ENCODE measurements at regions not wholly inside any gene's neighbourhood (a gene's known extent, or its start where the extent isn't known, plus 50 kb on each side); places are given as distances from the start of the nearest gene placed in this dataset.

DNA sequence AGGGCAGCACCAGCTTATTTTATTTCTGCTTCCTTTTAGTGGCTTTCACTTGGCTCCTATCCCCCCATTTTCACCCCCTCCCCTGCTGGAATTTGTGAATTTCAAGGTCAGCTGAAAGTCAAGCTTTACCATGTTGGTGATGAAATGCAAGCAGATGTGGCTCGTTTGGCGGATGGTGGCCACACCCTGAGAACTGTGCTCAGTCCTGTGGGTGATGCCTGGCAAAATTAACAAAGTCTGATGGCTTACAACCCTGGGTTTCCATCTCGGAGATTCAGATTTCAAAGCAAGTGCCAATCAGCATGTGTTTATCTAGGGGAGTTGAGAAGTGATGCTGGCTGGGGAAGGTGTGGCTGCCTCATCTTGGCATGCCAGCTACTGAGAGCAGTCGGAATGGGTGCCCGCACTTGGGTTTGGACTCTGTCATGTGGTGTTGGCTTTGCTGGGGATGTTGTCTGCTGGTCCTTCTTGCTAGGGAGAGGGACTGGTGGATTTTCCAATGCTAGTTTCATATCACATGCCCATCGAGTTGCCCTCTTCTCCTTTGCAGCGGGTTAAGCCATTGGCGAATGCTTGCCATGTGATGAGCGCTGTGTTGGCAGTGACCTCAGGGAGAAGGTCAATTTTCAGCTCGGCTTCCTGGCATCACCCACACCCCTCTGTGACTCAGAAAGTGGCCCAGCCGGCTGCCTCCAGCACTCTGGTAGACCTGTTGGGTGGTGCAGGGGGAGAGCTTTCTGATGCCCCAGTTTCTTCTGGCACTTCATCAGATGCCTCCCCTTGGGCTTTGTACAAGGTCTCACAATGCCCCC is 77.0 kb upstream of the PITX1 start:
- BruUV-seq (replicated peaks): no TSS peak
- ChIA-PET POLR2A (no interaction called here), CTCF (interaction anchor here (0.7 to 1.7 kb wide), 5 partner anchors 10 to 1658 kb away, joined by 3 to 4 read pairs (median 3); no protein-coding TSS in a partner anchor)
- no peaks in the 10 kb centered on the region for H3K36me3 ChIP-seq (ENCODE audit: control insufficient read depth in 2 of 2, extremely low read depth in 1 of 2, insufficient read depth in 2 of 2, low read length in 2 of 2)
- TF ChIP-seq, protein P1, sequence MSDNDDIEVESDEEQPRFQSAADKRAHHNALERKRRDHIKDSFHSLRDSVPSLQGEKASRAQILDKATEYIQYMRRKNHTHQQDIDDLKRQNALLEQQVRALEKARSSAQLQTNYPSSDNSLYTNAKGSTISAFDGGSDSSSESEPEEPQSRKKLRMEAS (IDR thresholded peaks at IDR 0.05; ENCODE audit: insufficient read depth, insufficient read length): no peak
- no peak for TF ChIP-seq EZH2 (IDR thresholded peaks at IDR 0.05; ENCODE audit: borderline replicate concordance, low read depth, low read length, severe bottlenecking)
- TF ChIP-seq FOS (IDR thresholded peaks at IDR 0.05; ENCODE audit: borderline replicate concordance, insufficient read depth, low read length): no peak
- TF ChIP-seq MYC (IDR thresholded peaks at IDR 0.05; ENCODE audit: low read depth, low read length): no peak
- TF ChIP-seq, protein P2, sequence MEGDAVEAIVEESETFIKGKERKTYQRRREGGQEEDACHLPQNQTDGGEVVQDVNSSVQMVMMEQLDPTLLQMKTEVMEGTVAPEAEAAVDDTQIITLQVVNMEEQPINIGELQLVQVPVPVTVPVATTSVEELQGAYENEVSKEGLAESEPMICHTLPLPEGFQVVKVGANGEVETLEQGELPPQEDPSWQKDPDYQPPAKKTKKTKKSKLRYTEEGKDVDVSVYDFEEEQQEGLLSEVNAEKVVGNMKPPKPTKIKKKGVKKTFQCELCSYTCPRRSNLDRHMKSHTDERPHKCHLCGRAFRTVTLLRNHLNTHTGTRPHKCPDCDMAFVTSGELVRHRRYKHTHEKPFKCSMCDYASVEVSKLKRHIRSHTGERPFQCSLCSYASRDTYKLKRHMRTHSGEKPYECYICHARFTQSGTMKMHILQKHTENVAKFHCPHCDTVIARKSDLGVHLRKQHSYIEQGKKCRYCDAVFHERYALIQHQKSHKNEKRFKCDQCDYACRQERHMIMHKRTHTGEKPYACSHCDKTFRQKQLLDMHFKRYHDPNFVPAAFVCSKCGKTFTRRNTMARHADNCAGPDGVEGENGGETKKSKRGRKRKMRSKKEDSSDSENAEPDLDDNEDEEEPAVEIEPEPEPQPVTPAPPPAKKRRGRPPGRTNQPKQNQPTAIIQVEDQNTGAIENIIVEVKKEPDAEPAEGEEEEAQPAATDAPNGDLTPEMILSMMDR (IDR thresholded peaks at IDR 0.05; ENCODE audit: extremely low read depth in 1 of 2, insufficient read depth in 1 of 2, low read depth in 1 of 2, low read length in 2 of 2): no peak
- no peak for TF ChIP-seq POLR2A (IDR thresholded peaks at IDR 0.05; ENCODE audit: low read depth, low read length)
- TF ChIP-seq GATA2 (IDR thresholded peaks at IDR 0.05; ENCODE audit: insufficient read depth, insufficient read length, low read depth, low read length): no peak
- TF ChIP-seq POLR2AphosphoS5 (IDR thresholded peaks at IDR 0.05; ENCODE audit: insufficient read depth, low read depth, low read length): no peak
- TF ChIP-seq JUN (IDR thresholded peaks at IDR 0.05; ENCODE audit: borderline replicate concordance, insufficient read depth, insufficient read length, low read depth): no peak
- no peaks in the 10 kb centered on the region for H4K20me1 ChIP-seq (replicated peaks; ENCODE audit: control insufficient read depth, extremely low read depth, insufficient read depth, low read length)
- H2AFZ ChIP-seq (ENCODE audit: low read depth, low read length): no peak overlapping the region
- H3K4me2 ChIP-seq (ENCODE audit: insufficient read depth, low read length): no peak overlapping the region
- H3K27ac ChIP-seq (ENCODE audit: insufficient read depth, low read depth, low read length): no peak overlapping the region
- no peak overlapping the region for H3K4me3 ChIP-seq (replicated peaks in 1 of 3; ENCODE audit: insufficient read depth in 1 of 3, low read depth in 1 of 3, low read length in 3 of 3)
- DNase-seq (ENCODE audit: low read depth, low spot score) (no peak), FAIRE-seq (no peak)
- dilution Hi-C loops (cut with MboI; ENCODE audit: extremely low pct_ligation_motif_present, low sequenced_read_pairs) (no loop called here), intact Hi-C loops (cut with micrococcal nuclease) (no loop called here)
- no peaks in the 10 kb centered on the region for H3K9me1 ChIP-seq (replicated peaks; ENCODE audit: control insufficient read depth, extremely low read depth, insufficient read depth, low read length)
- H3K27me3 ChIP-seq (ENCODE audit: control insufficient read depth in 2 of 2, insufficient read depth in 2 of 2, low read length in 2 of 2): peaks cover 0 to 4% of the 10 kb centered on the region in 2 experiments
- H3K9ac ChIP-seq (replicated peaks; ENCODE audit: extremely low read depth, insufficient read depth, low read length): no peak overlapping the region
- H3K79me2 ChIP-seq (ENCODE audit: control insufficient read depth, insufficient read depth, low read length): no peaks in the 10 kb centered on the region
- H3K4me1 ChIP-seq (ENCODE audit: control insufficient read depth, extremely low read depth, insufficient read depth, low read length): no peaks in the 10 kb centered on the region
- no peaks in the 10 kb centered on the region for H3K9me3 ChIP-seq (replicated peaks; ENCODE audit: control insufficient read depth, insufficient read depth, low read length)
